HL-60/S4 (cell line): ENCODE measurements at regions not wholly inside any gene's neighbourhood (a gene's known extent, or its start where the extent isn't known, plus 50 kb on each side); places are given as distances from the start of the nearest gene placed in this dataset.
"Not testable (repeated sequence)": the region's sequence is repeated elsewhere in the genome, so short reads cannot be mapped to it uniquely, and the experiment has no call there.

Experiments
- in situ Hi-C: fragments of 300-500 bp; cut with MboI; formaldehyde crosslinking; loops from 2 replicates; pipeline ENCODE4 v1.14.3; 2022; ENCODE audit warnings: low sequenced_read_pairs

DNA sequence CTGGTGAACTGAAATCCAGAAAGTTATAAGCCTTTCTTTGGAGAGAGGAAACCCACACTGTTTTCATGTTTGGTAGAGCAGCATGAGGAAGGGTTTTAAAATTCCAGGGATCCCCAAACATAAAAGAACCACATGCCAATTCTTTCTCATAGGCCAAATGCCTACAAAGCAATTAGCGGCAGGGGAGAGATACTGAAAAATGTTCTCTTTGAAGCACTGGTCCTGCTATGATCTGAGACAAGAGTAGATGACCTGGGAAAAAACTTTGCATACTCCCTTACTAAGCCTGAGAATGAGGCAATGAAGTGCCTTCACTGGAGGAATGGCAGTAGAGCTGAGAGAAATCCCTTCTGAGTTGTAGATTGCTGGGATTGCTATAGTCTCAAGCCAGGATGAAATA is 1261.7 kb downstream of the DSC3 start:
- in situ Hi-C loops, result no loop called here

DNA sequence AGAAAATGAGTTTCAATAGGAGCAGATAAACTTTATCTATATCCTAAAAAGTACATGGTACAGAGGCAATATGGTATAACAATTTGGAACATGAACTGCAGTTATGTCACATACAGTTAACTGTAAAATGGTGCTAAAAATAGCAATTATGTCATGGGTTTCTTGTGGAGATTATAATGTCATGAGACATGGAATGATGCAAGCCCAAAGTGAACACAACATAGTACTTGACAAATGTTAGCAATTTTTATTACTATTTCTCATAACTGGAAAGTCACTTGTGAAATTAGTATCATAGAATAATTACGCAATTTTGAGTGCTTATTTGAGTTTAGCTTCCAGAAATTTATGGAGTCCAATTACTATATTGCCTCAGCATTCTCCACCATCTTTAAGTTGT is 1263.4 kb downstream of the DSC3 start:
- in situ Hi-C loops, result no loop called here

DNA sequence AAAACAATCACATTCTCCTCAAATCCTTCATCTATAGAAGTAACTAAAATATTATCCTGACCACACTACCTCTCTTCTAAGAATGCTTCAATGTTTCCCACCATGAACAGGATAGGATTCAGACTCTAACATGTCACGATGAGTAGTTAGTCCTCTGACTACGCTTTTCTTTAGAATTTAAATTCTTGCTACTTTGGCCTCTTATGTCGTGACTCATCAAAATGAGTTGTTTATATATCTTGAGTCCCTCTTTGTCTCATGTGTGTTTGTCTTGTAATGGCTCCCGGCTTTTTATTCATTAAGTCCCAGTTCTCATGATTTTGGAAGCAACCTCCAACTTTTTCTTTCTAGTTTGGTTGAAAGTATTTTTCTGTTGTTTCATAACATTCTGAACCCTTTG is 1289.2 kb downstream of the DSC3 start:
- in situ Hi-C loops, result no loop called here

DNA sequence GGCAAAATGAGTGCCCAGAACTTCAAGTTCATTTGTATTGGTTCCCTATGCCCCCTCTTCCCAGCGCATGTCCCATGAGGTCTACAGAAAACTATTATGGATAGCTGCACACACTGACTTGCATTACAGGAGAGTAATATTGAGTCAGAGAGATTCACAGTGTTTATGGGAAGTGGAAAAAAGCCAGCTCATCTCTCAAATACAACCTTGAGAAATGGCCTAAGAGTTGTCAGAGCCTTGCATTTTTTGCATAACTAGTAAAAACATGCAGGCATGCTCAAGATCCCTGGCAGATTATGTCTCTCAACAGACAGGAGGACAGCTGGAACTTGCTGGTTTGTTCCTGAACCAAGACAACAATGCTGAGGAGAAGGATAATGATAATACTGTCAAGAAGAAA is 1292.8 kb downstream of the DSC3 start:
- in situ Hi-C loops, result no loop called here

DNA sequence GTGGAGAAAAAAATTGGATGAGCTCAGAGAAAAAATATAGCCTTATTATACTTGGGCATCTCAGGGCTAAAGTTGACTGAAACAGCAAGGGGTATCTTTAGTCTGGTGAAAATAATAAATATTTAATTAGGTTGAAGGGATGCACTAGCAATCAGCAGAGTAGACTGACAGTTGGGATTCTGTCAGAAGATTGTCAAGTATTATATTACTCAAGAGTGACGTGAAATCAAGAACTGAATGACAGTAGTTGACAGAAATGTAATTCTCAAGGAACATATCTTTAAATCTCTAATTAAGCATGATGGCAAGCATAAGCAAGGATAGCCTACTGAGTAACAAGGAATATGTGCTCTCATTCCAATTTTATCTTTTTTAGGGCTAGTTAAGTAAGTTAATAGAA is 1301.1 kb downstream of the DSC3 start:
- in situ Hi-C loops, result no loop called here

DNA sequence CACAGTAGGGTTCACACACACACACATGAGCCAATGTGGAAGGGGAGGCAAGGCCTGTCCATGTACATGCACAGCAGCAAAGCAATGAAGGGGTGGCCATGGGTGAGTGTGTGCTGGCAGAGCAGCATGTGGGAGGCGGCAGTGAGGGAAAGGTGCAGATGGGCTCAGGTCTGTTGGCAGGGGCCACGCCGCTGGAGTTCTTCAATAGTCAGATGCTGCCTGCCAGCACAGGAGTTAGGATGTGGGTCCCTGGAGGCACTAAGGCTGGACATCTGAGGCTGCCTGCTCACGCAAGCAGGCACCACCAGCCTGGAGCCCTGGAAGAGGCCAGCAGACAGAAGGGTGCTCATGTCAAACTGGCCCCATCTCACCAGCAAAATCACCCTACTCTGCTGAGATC is 1304.9 kb downstream of the DSC3 start:
- in situ Hi-C loops, result no loop called here

DNA sequence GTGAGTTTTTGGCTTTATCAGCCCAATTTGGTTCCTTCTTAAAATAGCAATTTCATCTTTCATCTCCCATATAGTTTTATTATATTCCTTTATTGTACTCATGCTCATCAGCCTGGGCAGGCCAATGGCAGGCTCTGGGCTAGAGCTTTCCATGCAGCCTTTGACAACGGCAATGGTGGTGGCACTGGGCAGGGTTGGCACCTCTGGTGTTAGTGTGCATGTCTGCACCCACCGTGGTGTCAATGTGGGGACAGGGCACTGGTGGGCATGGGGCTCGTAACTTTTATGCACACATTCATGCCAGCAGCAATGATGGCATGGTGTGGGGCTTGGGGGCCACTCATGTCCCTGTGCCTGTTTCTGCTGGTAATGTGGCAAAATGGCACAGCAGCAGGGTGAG is 1305.4 kb downstream of the DSC3 start:
- in situ Hi-C loops, result no loop called here

DNA sequence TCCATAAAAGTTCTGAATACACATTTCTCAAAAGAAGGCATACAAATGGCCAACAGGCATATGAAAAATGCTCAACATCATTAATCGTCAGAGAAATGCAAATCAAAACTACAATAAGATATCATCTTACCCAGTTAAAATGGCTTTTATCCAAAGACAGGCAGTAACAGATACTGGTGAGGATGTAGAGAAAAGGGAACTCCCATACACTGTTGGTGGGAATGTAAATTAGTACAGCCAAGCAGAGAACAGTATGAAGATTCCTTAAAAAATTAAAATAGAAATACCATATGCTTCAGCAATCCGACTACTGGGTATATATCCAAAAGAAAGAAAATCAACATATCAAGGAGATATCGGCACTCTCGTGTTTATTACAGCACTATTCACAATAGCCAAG is 1312.5 kb downstream of the DSC3 start:
- in situ Hi-C loops, result no loop called here

DNA sequence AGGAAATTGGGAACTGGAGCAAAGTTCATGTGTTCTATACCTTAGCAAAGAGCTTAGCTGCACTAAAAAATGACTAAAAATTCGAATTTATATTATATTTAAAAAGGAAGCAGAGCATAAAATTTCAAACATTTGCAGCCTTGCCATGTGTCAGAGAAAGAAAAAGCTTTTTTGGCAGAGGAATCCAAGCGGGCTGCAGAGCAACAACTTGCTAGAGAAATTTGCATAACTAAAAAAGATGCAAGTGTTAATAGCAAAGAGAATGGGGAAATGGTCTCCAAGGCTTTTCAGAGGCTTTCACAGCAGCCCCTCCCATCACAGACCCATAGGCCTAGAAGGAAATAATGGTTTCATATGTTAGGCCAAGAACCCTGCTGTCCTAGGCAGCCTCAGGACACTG is 1315.9 kb downstream of the DSC3 start:
- in situ Hi-C loops, result no loop called here

DNA sequence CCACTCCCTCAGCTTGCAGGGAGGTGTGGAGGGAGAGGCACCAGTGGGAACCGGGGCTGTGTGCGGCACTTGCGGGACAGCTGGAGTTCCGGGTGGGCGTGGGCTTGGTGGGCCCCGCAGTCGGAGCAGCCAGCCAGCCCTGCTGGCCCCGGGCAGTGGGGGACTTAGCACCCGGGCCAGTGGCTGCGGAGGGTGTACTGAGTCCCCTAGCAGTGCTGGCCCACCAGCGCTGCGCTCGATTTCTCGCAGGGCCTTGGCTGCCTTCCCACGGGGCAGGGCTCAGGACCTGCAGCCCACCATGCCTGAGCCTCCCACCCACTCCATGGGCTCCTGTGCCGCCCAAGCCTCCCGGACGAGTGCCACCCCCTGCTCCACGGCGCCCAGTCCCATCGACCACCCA is 1319.1 kb downstream of the DSC3 start:
- in situ Hi-C loops, result not testable (repeated sequence)

DNA sequence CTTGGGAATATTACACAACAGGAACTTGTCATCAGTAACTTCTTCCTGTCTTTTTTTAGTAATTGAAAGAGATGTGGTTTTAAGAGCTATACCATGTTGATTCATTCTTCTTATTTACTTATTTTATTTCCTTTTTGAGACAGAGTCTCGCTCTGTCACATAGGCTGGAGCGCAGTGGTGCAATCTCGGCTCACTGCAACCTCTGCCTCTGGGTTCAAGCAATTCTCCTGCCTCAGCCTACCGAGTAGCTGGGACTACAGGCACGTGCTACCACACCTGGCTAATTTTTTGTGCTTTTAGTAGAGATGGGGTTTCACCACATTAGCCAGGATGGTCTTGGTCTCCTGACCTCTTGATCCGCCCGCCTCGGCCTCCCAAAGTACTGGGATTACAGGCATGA is 1326.6 kb downstream of the DSC3 start:
- in situ Hi-C loops, result not testable (repeated sequence)

DNA sequence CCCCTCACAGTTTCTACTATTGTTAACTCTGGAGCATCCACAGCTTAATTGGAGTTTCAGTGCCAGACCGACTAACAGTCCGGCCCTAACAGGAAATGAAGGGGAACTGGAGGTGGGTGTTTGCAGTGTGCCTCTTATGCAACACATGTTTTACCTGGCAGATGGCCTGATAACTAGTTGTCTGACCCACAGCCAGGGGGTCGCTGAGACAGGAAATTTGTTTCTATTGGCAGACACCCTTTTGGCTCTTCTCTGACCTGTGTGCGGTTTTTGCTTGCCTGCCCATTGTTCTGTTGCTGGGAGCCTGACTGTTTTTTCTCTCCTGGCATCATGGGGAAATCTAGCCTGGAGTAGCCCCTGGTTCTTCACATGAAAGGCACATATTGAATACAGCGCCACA is 1329.8 kb downstream of the DSC3 start:
- in situ Hi-C loops, result no loop called here

DNA sequence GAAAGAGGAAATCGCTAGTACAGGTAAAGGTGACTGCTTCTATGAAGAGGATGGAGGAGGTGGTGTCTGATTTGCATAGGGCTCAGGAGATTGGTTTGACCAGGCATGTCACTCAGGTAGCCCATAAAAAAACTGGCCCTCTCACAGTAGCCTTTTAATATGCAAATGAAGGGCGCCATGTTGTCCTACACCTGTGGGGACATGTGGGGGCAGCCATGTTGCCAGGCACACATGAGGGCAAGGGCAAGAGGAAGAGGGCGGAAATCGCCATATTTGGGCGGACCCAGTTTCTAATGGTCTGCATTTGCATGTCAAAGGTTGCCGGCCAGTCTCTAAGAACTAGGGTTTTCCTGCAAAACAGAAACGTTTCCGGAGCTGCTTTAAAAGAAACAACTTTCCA is 1330.6 kb downstream of the DSC3 start:
- in situ Hi-C loops, result no loop called here

DNA sequence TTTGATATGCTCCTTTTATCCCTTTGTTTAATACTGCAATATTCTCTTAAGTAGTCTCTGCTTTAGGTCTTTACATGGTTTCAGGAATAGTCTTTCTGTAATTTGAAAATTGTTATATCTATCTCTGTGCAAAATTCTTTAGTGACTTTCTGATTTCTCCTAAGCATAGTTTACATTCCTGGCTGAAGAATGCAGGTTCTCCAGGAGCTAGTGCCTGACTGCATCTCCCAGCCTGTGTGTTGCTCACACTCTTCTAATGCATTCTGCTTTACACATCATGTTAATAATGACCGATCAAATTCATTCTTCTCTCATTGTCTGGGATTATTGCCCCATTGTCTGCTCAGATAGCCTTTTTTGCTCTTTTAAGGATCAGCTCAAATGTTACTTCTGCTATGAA is 1349.2 kb downstream of the DSC3 start:
- in situ Hi-C loops, result no loop called here

DNA sequence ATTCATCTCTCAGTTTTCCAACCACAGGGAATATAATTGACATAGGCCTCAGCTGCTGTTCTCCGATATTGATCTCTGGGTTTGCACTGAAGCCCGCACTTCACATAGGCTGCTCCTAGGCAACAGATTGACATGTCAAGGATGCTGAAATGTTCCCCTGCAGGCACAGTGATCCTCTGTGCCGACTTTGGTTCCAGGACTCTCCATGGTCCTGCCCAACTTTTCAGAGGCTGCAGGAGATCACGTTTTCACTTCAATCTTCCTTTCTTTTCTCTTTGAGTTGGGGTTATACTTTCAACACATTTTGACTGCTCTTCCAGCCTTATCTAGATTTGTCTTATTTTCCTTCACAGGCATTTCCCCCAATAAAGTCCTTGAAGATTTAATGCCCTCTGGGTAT is 1361.0 kb downstream of the DSC3 start:
- in situ Hi-C loops, result no loop called here

DNA sequence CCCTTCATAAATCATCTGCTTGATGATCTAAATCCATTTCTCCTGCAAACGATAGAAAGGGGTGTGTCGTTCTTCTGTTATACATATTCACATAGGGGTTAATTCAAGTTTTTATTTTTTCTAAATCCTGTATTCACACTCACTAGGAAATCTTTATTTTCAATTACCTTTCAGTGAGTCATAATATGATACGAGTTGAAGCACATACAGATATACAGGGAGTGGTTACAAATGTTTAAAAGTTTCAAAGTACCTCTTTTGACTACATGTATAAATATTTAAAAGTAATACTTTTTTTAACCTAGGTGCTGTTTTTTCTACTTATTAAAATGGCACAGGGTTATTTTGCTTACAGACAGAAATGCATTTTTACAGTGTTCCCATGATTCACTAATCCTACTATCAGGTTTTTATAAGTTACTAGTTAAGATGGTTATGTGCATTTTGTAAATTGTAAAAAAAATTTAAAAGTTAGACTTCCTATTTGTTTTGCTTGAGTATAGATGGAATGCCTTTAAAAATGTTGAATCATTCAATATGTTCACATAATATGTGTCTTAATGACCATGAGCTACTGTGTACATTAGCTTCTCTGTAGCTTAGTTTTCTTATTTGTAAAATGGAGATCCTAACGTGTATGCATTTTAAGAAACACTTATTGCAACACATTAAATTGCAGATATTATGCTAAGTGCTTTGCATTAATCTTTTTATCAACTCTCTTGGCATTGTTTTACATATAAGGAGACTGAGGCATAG is 1378.1 kb downstream of the DSC3 start:
- in situ Hi-C loops, result no loop called here

DNA sequence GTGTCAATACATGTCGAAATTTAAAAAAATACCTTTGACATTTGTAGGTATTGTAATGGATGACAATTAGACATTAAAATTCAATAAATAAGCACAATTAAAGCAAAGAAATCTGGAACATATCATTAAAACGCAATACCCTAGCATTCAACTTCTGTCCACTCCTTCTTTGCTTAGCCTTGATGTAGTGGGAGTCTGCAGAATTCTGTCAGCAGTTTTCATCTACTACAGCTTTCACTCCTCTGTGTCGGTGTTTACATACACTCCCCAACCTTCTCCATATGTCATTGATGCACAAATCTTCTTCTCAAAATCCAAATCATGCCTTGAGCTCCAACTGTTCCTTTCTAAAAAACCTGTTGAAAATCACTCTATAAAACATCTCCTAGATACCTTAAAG is 1380.6 kb downstream of the DSC3 start:
- in situ Hi-C loops, result no loop called here

DNA sequence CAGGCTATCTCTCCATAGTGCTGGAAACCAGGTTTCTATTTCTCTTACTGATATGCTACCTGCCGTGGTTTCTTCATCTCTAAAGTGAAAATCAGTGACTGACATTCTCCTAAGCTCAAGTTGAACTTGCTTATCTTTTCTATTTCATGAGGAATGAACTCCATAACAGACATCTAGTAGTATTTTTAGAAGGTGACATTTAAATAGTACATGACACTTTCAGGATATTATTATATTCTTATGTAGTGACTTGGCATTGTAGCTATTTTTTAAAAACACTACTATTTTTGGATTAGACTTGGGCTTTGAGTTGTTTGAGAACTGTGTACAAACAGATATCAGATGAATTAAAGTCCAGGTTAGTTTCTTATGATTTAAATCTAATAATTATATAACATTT is 1381.8 kb downstream of the DSC3 start:
- in situ Hi-C loops, result no loop called here

DNA sequence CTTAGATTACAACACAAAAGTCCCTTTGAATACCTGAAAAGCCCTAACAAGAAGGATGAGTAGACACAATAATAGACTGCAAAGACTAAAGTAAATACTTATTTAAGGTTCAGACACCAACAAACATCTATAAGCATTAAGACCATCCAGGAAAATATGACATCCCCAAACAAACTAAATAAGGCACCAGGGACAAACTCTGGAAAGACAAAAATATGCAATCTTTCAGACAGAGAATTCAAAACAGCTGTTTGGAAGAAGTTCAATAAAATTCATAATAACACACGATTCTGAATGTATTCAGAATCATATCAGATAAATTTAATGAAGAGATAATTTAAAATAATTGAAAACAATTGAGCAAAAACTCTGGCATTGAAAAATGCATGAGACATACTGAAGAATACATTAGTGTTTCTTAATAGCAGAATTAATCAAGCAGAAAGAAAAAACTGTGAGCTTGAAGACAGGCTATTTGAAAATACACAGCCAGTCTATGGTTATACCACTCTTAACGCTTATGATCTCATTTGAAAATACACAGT is 1388.8 kb downstream of the DSC3 start:
- in situ Hi-C loops, result no loop called here

DNA sequence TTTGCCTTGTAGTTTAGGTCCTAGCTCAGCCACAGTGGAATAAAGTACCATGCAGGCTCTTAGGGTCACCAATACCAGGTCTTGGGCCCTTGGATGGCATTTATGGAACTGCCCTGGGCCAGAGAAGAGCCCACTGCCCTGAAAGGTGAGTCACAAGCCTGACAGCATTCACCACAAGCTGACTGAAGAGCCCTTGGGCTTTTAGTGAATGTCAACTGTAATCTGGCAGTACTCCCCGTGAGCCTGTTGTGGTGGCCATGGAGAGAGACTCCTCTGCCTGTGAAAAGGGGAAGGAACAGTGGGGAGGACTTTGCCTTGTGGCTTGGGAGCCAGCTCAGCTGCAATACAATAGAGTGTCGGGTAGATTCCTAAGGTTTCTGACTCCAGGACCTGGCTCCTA is 1389.7 kb downstream of the DSC3 start:
- in situ Hi-C loops, result no loop called here

DNA sequence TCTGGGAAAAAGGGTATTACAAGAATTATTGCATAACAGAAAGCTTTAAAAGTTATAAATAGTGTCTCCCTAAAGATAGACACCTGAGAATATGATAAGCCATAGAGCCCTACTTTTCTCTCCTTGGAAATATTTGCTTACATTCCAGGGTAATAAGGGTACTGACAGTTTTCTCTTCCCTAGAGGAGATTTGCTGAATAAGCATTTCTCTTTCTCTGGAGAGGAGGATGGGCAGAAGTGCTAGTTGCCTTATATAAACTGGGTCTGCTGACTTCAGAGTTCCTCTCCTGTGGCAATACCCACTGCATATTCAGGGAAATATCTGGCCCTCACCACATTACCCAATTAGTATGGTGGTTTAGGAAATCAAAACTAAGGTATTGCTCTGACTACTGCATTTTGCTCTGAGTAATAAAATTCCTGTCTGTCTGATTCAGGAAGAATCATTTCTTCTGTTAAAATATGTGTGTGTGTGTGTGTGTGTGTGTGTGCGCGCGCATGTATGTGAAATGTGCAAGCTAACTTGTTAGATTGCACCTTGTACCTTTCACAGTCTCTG is 1391.3 kb downstream of the DSC3 start:
- in situ Hi-C loops, result no loop called here

DNA sequence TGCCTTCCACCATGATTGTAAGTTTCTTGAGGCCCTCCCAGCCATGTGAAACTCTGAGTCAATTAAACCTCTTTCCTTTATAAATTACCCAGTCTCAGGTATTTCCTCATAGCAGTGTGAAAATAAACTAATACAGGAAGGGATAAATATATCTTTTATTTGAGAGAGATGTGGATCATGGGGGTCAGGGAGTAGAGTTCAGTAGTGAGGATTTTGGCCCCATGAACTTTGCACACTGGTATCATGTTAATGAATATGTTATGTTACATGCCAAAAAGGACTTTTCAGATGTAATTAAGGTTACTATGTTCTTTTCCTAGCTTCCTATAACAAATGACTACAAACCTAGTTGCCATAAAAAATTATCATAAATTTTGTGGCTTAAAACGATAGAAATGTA is 1393.7 kb downstream of the DSC3 start:
- in situ Hi-C loops, result no loop called here

DNA sequence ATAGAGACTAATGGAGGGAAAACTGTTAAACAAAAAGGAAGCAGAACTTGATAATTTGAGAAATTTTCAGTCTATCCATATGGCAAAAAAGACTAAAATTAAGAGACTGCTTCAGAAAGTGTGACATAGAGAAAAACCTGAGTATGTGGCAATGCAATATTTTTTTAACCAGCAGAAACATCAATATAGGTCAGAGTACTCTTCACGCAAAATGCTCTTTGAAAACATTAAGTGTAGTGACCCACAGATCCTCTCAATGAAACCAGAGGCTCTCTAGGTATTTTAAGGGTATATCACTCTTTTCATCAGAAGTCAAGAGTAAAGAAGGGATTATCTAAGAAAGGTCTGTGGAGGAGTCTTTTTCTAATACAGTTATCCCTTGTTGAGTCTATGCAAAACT is 1394.8 kb downstream of the DSC3 start:
- in situ Hi-C loops, result no loop called here
